GM12892 (cell line): ENCODE measurements at regions not wholly inside any gene's neighbourhood (a gene's known extent, or its start where the extent isn't known, plus 50 kb on each side); places are given as distances from the start of the nearest gene placed in this dataset.

Experiments
- POLR2A ChIP-seq: IDR thresholded peaks from 2 replicates; pipeline ENCODE4 v1.6.1; 2011; ENCODE audit warnings: low read depth, low read length, control low read depth
- TAF1 ChIP-seq: IDR thresholded peaks from 2 replicates; pipeline ENCODE4 v1.6.1; 2011; ENCODE audit warnings: low read depth, mild to moderate bottlenecking, control low read depth, low read length, borderline replicate concordance

DNA sequence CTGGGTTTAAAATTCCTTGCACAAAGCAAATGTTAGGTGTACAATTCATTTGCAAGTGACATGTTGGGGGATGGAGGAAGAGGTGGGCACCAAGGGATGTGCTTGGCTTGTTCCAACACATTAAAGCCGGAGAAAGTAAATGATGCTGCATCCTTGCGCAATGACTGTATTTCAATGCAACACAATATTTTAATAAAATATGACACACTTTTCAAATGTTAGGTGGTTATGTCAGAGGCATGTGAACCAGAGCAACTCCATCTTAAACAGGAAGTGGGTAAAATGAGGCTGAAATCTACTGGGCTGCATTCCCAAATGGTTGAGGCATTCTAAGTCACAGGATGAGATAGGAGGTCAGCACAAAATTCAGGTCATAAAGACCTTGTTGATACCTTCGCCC, 53.6 kb upstream of the ARHGAP5 start:
- TF ChIP-seq TAF1 = no peak
- TF ChIP-seq POLR2A = no peak
